HG03045 (cell line): ENCODE measurements at regions not wholly inside any gene's neighbourhood (a gene's known extent, or its start where the extent isn't known, plus 50 kb on each side); places are given as distances from the start of the nearest gene placed in this dataset.
"Not testable (repeated sequence)": the region's sequence is repeated elsewhere in the genome, so short reads cannot be mapped to it uniquely, and the experiment has no call there.

Source experiments
- ATAC-seq: cut with Tn5 transposase; IDR thresholded peaks from one replicate; pipeline ENCODE4 v1.9.1; 2021; ENCODE audit warnings: mild to moderate bottlenecking, moderate library complexity; ENCODE audit not compliant: unreplicated experiment

DNA sequence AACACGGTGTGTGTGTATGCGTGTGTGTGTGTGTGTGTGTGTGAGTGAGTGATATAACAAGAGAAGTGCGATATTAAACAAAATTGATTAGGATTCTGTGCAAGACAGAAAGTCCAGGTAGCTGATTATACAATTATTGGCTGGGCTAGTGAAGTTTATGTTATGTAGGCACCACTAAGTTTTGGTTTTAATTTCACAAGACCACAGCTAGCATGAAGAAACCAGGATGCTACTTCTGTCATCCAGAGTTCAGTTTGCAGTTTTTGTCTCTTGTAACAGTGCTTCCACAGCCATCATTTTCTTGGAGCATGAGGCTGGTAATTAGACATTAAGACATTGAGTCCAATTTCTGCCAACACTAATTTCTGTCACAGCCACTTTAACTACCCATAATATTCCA lies 1590.2 kb upstream of the B3GALT2 start:
- ATAC-seq: no peak

DNA sequence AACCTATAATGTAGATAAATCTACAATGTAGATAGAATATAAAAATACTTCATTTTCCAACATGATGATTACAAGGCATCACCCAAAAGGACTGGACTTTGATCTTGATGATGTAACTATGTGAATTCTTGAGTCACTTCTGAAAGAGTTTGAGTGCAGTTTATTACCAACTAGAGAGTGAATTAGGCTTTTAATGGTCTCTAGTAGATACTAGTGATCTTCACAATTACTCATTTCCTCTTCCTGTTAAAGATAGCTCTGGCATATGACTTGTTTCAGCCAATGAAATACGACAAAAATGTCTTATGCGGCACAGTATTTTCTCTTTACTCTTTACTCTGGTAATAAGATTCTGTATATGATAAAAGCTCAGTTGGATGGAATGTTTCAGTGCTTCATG lies 1588.1 kb upstream of the B3GALT2 start:
- ATAC-seq: no peak

GRCh38 chr1:194755241-194755994 lies 1569.0 kb upstream of the B3GALT2 start:
- ATAC-seq: no peak

DNA sequence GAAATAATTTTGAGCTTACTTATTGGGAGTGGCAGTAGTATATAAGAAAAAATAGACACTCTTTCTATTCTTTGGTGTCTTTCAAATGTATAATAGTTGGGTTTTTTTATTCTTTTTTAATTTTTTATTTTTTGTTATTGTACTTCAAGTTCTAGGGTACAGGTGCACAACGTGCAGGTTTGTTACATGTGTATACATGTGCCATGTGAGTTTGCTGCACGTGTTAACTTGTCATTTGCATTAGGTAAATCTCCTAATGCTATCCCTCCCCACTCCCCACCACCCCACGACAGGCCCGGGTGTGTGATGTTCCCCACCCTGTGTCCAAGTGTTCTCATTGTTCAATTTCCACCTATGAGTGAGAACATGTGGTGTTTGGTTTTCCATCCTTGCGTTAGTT lies 1552.4 kb upstream of the B3GALT2 start:
- ATAC-seq: not testable (repeated sequence)

DNA sequence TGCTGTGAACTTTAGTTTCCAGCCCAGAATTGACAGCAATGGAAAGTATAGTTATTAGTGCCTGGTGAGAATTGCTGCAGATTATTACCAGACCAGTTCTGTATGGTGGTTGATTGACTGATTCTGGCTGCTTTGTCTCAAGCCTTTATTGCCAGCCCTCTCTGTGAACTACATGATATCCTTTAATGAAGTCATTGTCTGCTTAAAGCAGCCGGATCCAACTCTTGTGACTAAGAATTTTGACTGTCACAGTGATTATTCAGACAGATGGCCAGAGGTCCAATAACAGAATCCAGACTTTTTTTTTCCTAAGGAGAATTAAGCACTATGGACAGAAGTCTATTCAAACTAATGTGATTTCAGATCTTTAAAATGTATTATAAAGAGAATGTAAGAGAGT lies 1548.6 kb upstream of the B3GALT2 start:
- no peak for ATAC-seq

GRCh38 chr1:194731025-194731424 lies 1544.6 kb upstream of the B3GALT2 start:
- ATAC-seq: no peak

- no peak for ATAC-seq
These were observed 1543.9 kb upstream of the B3GALT2 start for GRCh38 chr1:194730304-194730703.

DNA sequence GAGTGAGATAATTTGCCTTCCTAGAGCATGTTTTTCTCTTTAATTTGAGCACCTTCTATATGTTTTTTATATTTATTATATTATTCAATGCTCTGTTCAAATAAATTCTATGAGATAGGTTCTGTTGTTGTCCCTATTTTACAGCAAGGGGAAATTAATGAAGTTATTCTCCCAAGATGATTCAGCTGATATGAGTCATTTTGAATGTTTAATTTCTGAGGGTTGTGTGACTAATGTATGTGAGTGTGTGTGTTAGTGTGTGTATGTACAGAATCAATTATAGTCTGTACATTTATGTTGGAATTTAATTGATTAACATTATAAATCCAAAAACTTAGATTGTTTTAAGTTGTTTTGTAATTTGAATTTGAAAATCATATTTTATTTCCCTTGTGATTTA lies 1536.7 kb upstream of the B3GALT2 start:
- ATAC-seq: no peak

DNA sequence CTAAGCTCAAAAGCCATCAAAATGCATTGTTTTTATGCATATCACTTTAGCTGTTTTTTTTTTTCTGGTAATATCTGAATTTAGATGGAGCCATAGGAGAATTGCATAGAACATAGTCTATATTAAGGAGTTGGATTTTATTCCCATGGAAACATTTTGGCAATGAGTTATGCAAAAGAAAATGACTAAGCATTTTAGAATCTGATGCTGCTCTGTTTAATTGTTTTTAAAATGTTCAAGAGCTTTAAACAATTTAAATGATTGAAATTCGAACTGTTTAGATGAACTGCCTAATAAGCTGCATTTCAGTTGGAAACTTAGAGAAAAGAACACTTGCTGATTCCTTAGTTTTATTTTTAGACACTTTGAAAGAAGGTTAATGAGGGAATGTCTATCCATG lies 1531.5 kb upstream of the B3GALT2 start:
- ATAC-seq: no peak

DNA sequence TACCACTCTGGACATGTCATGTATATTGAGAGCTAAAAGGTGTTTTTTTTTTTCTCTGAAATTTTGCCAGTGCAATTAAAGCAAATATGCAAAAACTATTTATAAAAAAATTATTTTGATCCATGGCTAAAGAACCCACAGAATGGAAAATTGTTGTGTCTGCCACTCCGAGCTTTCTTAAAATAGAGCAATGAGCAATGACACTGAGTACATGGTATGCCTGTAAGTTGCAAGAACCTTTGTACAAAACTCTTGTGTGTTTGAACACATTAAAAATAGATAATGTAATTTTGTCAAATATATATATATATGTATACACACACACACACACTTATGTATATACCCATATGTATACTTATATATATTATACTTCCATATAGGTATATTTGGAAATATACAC lies 1530.9 kb upstream of the B3GALT2 start:
- no peak for ATAC-seq

GRCh38 chr1:194710671-194711070 lies 1524.3 kb upstream of the B3GALT2 start:
- ATAC-seq: no peak

DNA sequence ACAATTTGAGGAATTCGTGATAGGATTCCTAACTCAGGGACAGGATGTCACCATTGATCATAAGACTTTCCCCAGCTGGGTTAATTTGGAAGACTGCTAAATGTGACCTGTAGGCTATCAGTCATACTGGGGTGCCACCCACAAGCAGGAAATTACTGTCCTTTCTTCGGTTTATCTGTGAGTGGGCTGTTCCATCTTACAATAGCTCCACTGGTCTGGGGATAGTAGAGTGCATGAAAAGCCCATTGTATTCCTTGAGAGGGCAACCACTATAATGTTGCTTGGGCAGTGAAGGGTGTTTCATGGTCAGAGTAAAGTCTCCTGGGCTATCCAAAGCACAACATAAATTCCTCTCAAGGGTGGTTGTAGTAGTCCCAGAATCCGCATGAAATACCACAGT lies 1523.0 kb upstream of the B3GALT2 start:
- ATAC-seq: no peak

DNA sequence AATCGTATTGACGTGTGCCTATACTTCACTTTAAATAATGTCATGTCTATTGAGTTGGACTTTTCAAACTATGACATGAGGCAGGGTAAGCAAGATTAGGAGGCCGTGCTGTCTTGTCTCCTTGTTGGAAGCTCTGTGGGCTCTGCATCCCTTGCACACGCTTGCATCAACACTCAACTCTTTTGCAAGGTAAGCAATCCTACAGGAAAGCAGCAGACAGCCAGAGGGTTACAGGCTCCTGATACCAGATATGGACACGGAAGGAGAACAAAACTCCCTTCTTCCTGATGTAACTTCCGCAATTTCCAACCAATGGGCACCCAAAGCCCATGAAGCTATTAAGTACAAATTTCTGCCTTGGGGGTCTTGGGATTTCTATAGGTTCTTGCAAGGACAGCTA lies 1520.7 kb upstream of the B3GALT2 start:
- ATAC-seq: no peak

GRCh38 chr1:194705123-194705854 lies 1518.9 kb upstream of the B3GALT2 start:
- ATAC-seq: no peak

GRCh38 chr1:194698908-194699318 lies 1512.5 kb upstream of the B3GALT2 start:
- no peak for ATAC-seq

- ATAC-seq: no peak
These were observed 1506.8 kb upstream of the B3GALT2 start for GRCh38 chr1:194693244-194693643.

GRCh38 chr1:194684636-194685035 lies 1498.2 kb upstream of the B3GALT2 start:
- ATAC-seq: no peak

- no peak for ATAC-seq
These were observed 1471.7 kb upstream of the B3GALT2 start for GRCh38 chr1:194658090-194658439.

DNA sequence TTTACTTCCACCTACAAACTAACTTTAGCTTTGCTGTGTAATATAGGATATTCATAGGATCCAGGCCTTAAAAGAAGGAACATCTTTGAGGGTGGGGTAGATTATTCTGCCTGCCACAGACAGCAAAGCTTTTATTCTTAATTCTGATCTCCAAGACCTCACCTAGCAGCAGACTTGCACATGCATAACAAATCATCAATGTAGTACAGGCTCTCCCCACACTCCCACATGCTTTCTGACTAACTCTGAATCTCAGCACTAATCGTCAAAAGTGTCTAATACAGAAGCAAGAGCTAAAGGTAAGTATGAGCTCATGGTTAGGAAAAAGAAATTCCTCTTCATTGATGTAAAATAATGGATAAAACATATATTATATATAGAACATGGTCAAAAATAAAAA lies 1468.5 kb upstream of the B3GALT2 start:
- ATAC-seq: no peak

GRCh38 chr1:194653385-194653784 lies 1467.0 kb upstream of the B3GALT2 start:
- ATAC-seq: no peak

- ATAC-seq: no peak
These were observed 1460.7 kb upstream of the B3GALT2 start for GRCh38 chr1:194647118-194647517.

DNA sequence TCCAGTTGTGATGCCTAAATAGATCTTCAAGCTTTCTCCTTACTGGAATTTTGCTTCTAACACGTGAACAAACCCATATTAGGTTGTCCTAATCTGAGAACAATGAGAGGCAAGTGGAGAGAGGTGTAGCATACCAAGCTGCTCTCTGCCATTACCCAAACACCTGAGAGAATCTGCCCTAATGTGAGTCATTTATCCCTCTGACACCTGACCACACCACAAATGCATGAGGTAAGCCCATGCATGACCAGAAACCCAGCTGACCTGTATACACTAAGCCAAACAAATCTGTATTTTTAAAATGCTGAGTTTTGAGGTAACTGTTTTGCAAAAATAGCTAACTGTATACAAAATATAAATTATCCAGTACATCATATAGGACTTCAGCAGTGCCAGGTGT lies 1458.1 kb upstream of the B3GALT2 start:
- no peak for ATAC-seq

- ATAC-seq: no peak
These were observed 1453.9 kb upstream of the B3GALT2 start for GRCh38 chr1:194640322-194640721.
